Fibroblast of peridontal ligament (primary cell): ENCODE measurements at regions not wholly inside any gene's neighbourhood (a gene's known extent, or its start where the extent isn't known, plus 50 kb on each side); places are given as distances from the start of the nearest gene placed in this dataset.
"Not testable (repeated sequence)": the region's sequence is repeated elsewhere in the genome, so short reads cannot be mapped to it uniquely, and the experiment has no call there.

ENCODE experiments used
- DNase-seq: peaks from one replicate; pipeline ENCODE4 v3.0.0-alpha.2; 2010; ENCODE audit errors: extremely low read depth

DNA sequence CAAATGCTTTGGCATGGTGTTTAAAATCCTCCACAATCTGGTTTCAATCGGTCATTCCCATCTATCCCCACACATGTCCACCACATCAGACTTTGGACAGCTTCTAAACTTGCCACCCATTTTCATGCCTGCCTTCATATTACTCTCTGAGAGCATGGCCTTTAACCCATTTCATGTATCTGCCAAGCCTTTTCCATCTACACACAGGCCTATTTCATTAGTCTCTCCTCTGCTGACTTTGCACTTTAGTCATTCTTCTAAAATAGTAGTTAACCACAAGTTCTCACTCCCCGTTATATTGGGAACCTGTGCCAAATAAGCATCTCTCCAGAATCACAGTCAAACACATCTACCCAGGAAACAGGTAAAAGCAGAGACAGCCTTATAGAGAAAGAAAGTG is 142.2 kb downstream of the MZT1 start:
- no peak for DNase-seq

DNA sequence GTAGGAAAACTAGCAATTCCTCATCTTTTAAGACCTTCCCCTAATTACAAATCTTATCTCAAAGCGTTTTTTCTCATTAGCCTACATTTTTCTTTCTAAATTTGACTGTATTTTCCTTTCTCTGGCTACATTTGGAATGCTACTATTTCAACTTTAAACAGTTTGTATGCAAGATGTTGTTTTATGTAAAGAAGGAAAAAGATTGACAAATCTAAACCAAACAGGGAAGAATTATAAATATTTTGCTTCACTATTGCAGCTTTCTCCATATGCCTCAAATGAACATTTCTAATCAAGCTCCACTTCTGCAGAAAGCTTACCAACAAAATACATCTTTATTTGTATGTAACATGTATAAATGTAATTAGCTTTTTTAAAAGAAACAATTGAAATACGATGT is 156.2 kb downstream of the MZT1 start:
- no peak for DNase-seq

DNA sequence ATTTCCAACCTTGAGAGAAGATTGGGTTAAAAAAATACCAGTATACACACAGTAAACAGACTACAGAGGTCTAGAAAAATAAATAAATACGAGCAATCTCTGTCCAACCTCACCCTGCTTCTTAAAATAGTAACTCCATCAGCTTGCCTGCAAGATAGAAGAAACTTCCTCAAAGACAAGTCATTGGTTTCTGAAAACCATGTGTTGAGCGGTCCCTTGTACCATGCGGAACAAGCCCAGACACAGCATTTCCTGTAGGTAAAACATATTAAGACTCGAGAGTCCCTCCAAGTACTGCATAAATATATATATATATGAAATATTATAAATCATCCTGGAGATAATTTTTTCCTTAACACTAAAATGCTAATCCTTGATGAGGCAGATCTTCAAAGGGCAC is 157.4 kb downstream of the MZT1 start:
- no peak for DNase-seq

GRCh38 chr13:72567566-72567965 is 159.9 kb downstream of the MZT1 start:
- no peak for DNase-seq

DNA sequence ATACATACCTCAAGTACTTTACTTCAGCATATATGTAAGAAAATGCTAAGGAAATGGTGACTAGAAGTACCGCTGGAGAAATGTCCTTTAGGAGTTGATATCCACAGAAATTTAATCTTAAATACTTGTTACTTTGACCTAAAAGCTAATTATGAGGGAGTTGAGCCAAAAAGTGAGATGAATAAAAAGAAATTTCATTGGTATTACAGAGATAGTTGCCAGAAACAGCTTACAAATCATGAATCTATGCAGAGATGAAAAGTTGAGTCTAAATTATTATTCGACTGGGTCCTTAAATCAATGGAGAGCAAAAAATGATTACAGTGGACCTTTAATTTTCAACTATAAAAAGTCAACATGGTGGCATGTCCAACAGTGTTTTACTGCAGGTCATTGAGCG is 160.9 kb downstream of the MZT1 start:
- DNase-seq = no peak

DNA sequence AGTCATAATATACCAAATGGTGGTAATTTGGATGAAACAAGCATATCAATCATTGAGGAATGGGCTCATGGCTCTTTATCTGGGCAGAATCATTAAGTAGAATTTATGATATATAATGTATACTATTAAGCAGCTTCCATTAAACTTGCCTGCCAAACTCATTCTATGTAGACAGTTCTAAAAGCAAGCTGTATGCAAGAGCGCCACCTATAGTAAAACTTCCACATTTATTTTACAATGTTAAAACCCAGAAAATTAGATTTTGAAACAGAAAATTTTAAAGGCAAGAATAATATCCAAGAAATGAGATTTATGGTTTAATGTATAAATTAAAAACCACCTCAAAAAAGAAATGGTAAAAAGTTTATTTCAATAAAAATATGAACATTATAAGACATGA is 161.5 kb downstream of the MZT1 start:
- DNase-seq = peak; percentile 55

- DNase-seq = no peak
Observed at GRCh38 chr13:72562686-72563085, 164.7 kb downstream of the MZT1 start.

- no peak for DNase-seq
Observed at GRCh38 chr13:72561791-72562190, 165.6 kb downstream of the MZT1 start.

GRCh38 chr13:72559716-72560115 is 167.7 kb downstream of the MZT1 start:
- DNase-seq = peak; percentile 15

GRCh38 chr13:72556945-72557344 is 170.5 kb downstream of the MZT1 start:
- no peak for DNase-seq

DNA sequence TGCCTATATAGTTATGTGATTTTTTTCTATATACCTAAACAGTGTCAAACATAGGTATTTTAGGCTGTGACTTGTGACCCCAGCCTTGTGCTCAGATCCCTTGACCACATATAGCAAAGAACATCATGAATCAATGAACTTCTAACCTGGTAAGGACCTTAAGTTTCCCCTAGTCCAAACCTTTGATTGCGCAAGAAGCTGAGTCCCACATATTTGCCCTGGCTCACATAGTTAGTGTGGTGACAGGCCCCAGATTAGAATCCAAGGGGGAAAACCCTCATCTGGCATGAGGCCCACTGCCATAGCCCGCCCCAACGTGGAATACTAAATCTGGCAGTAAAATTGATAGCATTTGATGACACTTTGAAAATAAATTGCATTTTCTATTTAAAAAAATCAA is 171.8 kb downstream of the MZT1 start:
- DNase-seq = no peak

- peak; percentile 28 for DNase-seq
Observed at GRCh38 chr13:72552731-72553130, 174.7 kb downstream of the MZT1 start.

GRCh38 chr13:72545895-72546294 is 181.5 kb downstream of the MZT1 start:
- not testable (repeated sequence) for DNase-seq

DNA sequence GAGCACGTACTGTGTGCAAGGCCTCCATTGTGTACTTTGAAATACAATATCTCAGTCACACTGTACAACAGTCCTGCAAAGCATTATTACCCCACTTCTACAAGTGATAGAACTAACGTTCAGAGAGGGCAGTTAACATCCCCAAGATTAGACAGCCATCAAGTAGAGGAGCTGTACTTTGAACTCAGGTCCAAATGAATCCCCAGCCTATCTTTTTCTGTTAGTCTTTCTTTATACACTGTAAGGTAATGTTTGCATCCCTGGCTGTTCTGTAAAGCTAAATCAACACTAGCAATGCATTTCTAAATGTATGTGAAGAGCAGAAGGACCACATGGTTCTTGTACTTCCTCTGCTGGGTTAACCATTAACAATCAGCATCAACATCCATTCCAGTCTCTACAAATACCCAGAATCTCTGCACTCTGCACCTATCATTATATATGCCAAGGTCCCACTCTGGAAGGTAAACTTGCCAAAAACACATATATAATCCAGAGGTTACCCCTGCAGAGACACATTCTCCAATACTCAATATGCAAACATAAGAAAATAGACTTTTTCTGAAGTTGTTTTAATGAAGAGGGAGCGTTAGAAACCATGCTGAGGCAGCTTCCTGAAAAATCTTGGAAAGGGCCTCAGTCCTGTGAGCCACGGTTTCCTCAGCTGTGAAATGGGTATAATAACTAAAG is 182.3 kb downstream of the MZT1 start:
- no peak for DNase-seq

DNA sequence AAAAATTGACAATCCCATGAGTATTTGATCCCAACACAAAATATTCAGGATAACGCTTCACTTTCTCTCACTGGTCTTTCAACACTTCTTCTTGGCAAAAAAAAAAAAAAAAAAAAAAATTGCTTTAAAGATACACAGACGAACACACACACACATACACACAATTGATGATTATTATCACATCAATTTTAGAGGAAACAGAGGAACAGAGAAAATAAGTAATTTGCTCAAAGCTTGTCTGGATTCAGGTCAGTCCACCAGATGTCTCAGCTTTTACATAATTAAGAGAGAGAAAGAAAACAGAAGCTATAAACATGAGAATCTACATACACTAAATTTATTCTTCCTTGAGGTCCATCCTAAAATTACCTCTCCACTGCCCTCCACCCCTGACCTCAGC is 183.4 kb downstream of the MZT1 start:
- no peak for DNase-seq

DNA sequence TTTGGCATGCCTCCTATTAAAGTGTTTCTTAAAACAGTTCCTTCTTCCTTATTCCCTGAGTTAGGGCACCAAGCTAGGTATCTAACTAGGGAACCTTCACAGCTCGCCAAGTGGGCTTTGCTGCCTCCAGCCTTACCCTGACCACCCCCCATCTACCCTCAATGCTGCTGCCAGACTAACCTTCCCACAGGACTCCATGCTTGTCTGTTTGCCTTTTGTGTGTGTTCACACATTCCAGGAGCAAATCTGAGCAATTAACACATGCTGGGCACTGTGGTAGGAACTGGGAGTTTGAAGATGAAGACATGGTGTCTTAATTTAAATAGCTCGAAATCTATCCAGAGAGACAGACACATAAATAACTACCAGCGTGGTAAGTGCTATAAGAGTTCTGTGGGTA is 185.2 kb downstream of the MZT1 start:
- DNase-seq = no peak

DNA sequence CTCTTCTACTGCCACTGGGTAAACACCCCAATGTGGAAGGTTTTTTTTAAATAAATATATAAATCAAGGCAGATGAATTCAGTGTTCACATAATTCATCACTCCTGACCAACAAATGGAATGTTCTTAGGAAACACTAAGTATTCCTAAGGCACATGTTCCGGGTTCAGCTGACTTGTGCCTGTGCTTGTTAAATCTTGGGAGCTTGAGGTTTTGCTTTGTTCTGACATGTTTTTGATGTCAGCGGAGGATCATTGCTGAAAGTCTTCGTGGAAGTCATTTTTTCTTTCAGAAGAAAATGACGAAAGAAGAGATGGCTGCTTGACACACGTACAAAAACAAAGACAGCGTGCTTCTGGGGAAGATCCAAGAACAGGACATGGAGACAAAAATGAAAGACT is 185.8 kb downstream of the MZT1 start:
- no peak for DNase-seq

GRCh38 chr13:72540881-72541280 is 186.5 kb downstream of the MZT1 start:
- no peak for DNase-seq

DNA sequence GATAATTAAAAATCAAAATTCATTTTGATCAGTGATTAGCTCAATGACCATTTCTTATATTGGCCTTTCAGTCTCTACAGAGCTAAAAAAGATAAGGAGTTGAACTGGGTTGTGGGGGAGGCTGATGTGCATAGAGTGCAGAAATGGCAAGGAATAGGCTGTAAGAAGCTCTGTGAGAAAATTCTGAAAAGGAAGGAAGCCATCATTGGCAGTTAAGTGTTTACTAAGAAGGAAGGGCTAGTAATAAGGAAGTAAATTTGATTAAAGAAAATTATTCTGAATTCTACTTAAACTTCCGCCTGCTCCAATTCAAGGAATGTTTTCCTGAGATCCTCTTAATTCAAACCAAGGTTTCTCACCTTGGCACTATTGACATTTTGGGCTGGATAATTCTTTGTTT is 187.5 kb downstream of the MZT1 start:
- DNase-seq = no peak

DNA sequence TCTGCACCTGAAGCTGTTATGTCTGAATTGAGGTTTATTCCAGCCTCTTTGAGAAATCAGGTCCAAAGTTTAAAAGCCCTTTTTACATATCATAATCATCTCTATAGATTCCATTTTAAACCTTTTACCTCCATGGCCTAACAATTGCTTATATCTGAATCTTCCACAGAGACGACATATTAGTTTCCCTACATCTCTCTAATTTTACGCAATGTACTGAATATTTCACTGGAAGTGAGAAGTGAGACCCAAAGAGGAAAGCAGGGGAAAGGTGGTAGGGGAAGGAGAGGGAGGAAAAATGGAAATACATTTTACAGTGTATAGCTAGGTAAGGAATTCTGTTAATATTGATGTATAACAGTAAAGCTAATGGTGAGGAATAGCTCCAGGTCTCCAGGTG is 189.6 kb downstream of the MZT1 start:
- DNase-seq = no peak

DNA sequence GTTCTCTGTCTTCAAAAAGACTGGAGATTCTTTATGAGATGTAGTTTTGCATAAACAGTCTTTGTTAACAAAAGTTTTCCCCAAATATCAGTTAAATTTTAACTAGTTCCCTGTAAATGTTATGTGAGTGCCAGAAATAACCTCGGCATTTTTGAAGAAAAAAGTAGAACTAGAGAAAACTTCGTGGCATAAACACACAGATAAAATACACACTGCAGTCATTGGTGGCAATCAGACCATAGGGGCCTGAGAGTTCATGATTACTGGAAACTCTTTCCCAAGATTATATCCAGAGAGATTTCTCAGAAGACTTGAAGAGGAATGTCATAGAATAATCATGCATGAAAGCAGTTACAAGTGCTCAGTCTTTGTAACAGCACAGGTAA is 190.0 kb downstream of the MZT1 start:
- DNase-seq = no peak

GRCh38 chr13:72536714-72537394 is 190.6 kb downstream of the MZT1 start:
- DNase-seq = peak; percentile 15

- DNase-seq = no peak
Observed at GRCh38 chr13:72534951-72535640, 192.3 kb downstream of the MZT1 start.
